Choroid plexus epithelial cell (primary cell): ENCODE measurements at regions not wholly inside any gene's neighbourhood (a gene's known extent, or its start where the extent isn't known, plus 50 kb on each side); places are given as distances from the start of the nearest gene placed in this dataset.
A peak's percentile ranks its signal among the peaks of the same experiment; 100 is the strongest.

Experiments used
- DNase-seq: peaks from one replicate; pipeline ENCODE4 v3.0.0-alpha.2; 2010; ENCODE audit warnings: low read depth
- H3K4me3 ChIP-seq: 2 replicates; pipeline ENCODE4 v1.5.1; 2011; ENCODE audit warnings: low read depth, mild to moderate bottlenecking, control low read depth, low read length, moderate library complexity
- TF ChIP-seq, protein P1 (sequence below): conservative IDR thresholded peaks from 2 replicates; pipeline ENCODE4 v1.5.1; 2011; ENCODE audit warnings: low read depth, mild to moderate bottlenecking, control low read depth, inconsistent platforms, low read length, moderate library complexity

DNA sequence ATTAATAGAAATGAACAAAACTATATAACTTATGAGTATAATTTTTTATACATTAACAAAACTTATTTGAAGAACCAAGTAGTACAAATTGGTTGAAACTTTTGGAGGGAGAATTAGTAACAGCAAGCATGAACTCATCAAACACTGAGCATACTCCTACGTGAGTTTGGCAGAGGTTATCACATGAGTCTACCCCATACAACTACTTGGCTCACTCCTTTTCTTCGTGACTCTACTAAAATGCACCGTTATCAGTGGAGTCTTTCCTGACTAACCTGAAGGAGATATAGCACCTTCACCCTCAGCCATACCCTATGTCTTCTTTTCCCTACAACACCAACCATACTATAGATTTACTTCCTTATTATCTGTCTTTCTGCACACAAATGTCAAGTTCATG lies 794.2 kb downstream of the TFAP2A start:
- TF ChIP-seq, protein P1, sequence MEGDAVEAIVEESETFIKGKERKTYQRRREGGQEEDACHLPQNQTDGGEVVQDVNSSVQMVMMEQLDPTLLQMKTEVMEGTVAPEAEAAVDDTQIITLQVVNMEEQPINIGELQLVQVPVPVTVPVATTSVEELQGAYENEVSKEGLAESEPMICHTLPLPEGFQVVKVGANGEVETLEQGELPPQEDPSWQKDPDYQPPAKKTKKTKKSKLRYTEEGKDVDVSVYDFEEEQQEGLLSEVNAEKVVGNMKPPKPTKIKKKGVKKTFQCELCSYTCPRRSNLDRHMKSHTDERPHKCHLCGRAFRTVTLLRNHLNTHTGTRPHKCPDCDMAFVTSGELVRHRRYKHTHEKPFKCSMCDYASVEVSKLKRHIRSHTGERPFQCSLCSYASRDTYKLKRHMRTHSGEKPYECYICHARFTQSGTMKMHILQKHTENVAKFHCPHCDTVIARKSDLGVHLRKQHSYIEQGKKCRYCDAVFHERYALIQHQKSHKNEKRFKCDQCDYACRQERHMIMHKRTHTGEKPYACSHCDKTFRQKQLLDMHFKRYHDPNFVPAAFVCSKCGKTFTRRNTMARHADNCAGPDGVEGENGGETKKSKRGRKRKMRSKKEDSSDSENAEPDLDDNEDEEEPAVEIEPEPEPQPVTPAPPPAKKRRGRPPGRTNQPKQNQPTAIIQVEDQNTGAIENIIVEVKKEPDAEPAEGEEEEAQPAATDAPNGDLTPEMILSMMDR = no peak
- no peak overlapping the region for H3K4me3 ChIP-seq
- DNase-seq = no peak

DNA sequence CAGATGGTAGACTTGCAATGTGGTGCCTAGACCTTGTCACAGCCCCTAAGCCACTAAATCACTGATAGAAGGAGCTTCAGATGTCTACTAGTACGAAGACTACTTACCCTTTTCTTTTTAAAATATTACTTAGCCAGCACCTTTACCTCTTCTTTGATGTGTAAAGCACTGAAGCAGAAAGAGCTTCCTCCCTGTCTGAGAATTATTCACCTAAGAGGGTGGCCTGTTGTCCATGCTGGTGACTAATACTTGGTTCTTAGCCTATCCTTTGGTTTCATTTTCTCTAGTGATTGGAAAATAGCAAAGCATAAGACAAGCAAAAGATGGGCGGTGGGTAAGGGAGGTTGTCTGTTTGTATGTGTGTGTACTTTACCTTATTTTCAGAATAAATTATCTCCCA lies 794.6 kb downstream of the TFAP2A start:
- DNase-seq = no peak
- H3K4me3 ChIP-seq = no peak overlapping the region
- TF ChIP-seq, protein P1 = no peak

DNA sequence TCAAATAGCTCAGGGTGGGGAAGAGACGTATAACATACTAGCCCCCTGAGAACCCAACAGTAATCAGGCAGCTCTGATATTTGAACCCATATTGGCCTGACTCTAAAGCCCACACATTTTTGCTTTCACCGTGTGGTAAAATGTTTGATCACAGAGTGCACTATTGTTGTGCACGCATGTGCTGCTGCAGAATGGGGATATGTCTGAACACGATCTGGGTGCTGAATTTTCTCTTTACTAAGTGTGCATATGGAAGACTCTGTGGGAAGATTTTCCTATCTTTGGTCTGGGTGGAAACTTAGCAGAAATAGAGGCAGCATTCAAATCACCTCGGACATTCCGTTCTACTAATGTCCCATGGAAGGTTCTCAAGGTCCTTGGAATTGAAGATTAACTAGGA lies 800.1 kb downstream of the TFAP2A start:
- no peak for DNase-seq
- TF ChIP-seq, protein P1 = no peak
- no peak overlapping the region for H3K4me3 ChIP-seq

DNA sequence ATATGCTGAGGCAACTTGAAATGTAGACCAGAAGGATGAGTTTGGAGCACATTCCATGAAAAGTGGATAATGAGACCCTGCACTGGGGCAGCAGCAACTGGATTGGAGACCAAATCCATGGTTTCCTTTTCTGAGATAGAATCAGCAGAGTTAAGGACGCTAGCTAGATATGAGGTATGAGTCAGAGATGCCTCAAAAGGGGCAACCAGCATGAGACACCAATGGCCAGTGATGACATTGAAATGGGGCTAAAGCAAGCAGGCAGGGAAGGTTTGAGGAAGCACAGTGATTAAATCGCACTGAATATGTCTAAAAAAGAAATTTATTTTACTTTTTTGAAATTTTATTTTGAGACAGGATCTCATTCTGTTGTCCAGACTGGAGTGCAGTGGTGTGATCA lies 802.4 kb downstream of the TFAP2A start:
- DNase-seq = peak; percentile 8
- TF ChIP-seq, protein P1 = no peak
- H3K4me3 ChIP-seq = no peak overlapping the region

DNA sequence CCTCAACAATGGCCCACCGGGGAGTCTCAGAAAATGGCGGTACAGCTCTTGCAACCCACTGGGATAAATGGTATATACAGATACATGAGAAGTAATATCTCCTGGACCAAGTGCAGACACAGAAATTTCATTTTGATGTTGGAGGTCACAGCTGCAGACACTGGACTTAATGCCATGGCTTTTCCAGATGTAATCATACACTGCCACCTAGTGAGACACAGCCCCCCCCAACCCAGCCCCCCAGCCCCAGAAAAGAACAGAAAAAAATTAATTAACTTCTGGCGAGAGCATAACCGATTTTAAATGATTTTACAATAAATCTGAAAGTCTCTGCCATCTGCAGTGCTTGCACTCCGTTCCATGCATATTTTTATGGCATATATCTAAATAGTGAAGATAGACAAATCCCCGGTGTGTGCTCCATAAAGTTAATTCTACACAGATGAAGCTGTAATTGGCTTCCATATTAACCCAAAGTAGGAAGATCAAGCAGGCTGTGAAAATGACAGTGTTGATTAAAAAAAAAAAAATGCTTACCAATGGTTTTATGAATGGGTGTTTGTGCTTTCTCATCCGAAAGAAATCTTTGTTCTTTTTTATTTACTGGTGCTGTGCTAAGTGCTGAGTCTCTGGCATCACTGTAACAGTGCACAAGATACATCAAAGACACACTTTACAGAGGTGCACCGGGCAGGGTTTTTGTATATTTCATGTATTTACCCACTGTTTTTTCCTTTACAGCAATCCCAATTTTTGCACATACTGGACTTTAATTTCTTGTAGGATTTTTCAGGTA lies 804.1 kb downstream of the TFAP2A start:
- DNase-seq = no peak
- TF ChIP-seq, protein P1 = peak; percentile 27
- H3K4me3 ChIP-seq = no peak overlapping the region

DNA sequence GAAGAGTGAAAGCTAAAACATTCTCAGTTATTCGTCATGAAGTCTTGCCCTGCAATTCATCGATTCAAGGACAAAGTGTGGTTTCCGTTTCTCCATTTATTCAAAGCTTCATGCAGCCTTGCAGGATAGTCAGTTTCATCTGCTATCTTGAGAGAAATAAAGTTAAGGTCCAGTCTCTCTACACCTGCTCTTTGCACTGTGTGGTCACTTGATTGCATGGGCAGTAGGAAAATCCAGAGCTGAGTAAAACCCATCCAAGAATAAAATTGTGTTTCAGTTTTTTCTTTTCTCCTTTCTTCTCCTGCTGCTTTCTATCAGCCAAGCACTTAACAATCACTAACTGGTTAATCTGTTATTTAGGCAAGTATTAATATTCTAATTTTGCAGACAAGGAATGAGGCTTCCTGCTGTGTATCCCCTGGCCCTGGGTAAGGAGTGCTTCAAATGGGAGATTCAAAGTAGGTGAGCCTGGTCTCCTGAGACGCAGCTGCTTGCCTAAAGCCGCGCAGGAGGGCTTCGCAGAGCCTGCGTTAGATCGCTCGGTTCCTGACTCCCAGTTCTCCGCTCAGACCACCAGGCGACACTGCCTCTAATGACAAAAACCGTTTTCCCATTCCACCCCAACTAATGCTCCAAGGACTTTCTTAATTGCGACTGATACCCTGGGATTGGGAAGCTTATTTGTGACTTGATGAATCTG lies 808.3 kb downstream of the TFAP2A start:
- DNase-seq = no peak
- H3K4me3 ChIP-seq = no peak overlapping the region
- TF ChIP-seq, protein P1 = no peak
